Prostate gland (tissue), 2 donors: ENCODE measurements at regions not wholly inside any gene's neighbourhood (a gene's known extent, or its start where the extent isn't known, plus 50 kb on each side); places are given as distances from the start of the nearest gene placed in this dataset.

Source experiments
- DNase-seq: peaks from one replicate; pipeline ENCODE4 v3.0.0-alpha.2; 2019; ENCODE audit warnings: low spot score
- H3K27ac ChIP-seq, 2 donors: fragments of 200-600 bp; sonication (generic); 2 replicates each; pipeline ENCODE4 v1.5.1; 2017 to 2019
- H3K27me3 ChIP-seq: fragments of 200-600 bp; sonication (generic); replicated peaks from 2 replicates; pipeline ENCODE4 v1.5.1; 2019; ENCODE audit not compliant: insufficient read depth
- H3K36me3 ChIP-seq, 2 donors: fragments of 200-600 bp; sonication (generic); 1 replicate in 1 of 2; 2 replicates in 1 of 2; pipeline versions ENCODE4 v1.5.1 to v1.8.1; 2017 to 2019
- H3K4me1 ChIP-seq: fragments of 200-600 bp; sonication (generic); replicated peaks from 2 replicates; pipeline ENCODE4 v1.5.1; 2019
- H3K4me3 ChIP-seq, 2 donors: fragments of 200-600 bp; sonication (generic); 2 replicates each; pipeline ENCODE4 v1.5.1; 2017 to 2019
- H3K9me3 ChIP-seq: fragments of 200-600 bp; sonication (generic); 2 replicates; pipeline ENCODE4 v1.5.1; 2017
- POLR2A ChIP-seq: fragments of 450-650 bp; IDR thresholded peaks from one replicate; pipeline ENCODE4 v1.6.1; 2016; ENCODE audit warnings: antibody characterized with exemption, mild to moderate bottlenecking
- POLR2AphosphoS5 ChIP-seq: sonication (generic); formaldehyde crosslinking; IDR thresholded peaks from one replicate; pipeline ENCODE4 v1.6.1; 2017; ENCODE audit warnings: antibody characterized with exemption
- WGBS: methylation state at CpG from one replicate; pipeline ENCODE4 v1.1.5; 2018; 5-methylcytosine and 5-hydroxymethylcytosine counted together
- intact Hi-C: fragments of 100-400 bp; cut with DNase I; formaldehyde crosslinking; loops from one replicate; pipeline ENCODE4 v1.14.2; 2022
- TF ChIP-seq, protein P1 (sequence below), 4 experiments: fragments of 200-600 bp in 2 of 4; fragments of 450-650 bp in 2 of 4; sonication (generic) in 2 of 4; IDR thresholded peaks; 1 replicate in 3 of 4; 2 replicates in 1 of 4; pipeline ENCODE4 v1.5.1; 2016 to 2019; ENCODE audit warnings: antibody characterized with exemption in 4 of 4, mild to moderate bottlenecking in 2 of 4, moderate library complexity in 2 of 4

DNA sequence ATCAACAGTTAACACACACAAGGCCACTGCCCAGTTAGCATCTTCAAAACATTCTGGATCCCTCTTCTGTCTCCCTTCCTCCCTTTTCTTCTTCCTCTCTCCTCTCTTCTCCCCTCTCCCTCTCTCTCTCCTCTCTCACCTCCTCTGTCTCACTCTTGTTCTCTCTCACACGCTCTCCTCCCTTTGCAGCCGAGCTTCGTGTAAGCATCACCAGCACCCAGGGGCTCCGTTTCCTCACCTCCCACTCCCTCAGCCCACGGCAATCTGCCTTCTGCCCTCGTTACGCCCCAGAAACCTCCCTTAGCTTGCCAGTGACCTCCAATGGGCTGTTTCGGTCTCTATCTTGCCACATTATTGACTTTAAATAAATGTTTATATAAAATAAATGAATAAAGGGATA is 147.4 kb downstream of the TEX36 start:
- no peak overlapping the region for H3K27ac ChIP-seq
- no peaks in the 10 kb centered on the region for H3K36me3 ChIP-seq
- WGBS: 95% methylated on average over 8 of the region's 8 CpGs
- TF ChIP-seq, protein P1, sequence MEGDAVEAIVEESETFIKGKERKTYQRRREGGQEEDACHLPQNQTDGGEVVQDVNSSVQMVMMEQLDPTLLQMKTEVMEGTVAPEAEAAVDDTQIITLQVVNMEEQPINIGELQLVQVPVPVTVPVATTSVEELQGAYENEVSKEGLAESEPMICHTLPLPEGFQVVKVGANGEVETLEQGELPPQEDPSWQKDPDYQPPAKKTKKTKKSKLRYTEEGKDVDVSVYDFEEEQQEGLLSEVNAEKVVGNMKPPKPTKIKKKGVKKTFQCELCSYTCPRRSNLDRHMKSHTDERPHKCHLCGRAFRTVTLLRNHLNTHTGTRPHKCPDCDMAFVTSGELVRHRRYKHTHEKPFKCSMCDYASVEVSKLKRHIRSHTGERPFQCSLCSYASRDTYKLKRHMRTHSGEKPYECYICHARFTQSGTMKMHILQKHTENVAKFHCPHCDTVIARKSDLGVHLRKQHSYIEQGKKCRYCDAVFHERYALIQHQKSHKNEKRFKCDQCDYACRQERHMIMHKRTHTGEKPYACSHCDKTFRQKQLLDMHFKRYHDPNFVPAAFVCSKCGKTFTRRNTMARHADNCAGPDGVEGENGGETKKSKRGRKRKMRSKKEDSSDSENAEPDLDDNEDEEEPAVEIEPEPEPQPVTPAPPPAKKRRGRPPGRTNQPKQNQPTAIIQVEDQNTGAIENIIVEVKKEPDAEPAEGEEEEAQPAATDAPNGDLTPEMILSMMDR (IDR thresholded peaks at IDR 0.05): no peak
- no peak for TF ChIP-seq POLR2A
- no peak for TF ChIP-seq POLR2AphosphoS5
- no peaks in the 10 kb centered on the region for H3K27me3 ChIP-seq
- H3K9me3 ChIP-seq: no peaks in the 10 kb centered on the region
- H3K4me3 ChIP-seq: no peak overlapping the region
- intact Hi-C loops: no loop called here
- no peaks in the 10 kb centered on the region for H3K4me1 ChIP-seq
- DNase-seq: no peak

DNA sequence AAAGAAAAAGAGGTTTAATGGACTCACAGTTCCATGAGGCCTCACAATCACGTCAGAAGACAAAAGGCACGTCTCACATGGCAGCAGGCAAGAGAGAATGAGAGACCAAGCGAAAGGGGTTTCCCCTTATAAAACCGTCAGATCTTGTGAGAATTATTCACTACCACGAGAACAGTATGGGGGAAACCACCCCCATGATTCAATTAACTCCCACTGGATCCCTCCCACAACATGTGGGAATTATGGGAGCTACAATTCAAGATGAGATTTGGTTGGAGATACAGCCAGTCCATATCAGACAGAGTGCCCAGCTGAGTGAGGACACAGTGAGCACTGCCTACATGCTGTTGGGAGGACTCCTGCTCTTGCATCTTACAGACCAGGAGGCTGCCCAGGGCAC is 148.4 kb downstream of the TEX36 start:
- Histone ChIP-seq H3K27ac (no peak overlapping the region), H3K9me3 (no peaks in the 10 kb centered on the region), H3K4me3 (no peak overlapping the region), H3K4me1 (no peaks in the 10 kb centered on the region), H3K36me3 (no peaks in the 10 kb centered on the region), H3K27me3 (no peaks in the 10 kb centered on the region)
- WGBS: 63% methylated on average over 5 of the region's 5 CpGs
- no peak for DNase-seq
- intact Hi-C loops: no loop called here
- TF ChIP-seq, protein P1 (IDR thresholded peaks at IDR 0.05): no peak
- no peak for TF ChIP-seq POLR2AphosphoS5

DNA sequence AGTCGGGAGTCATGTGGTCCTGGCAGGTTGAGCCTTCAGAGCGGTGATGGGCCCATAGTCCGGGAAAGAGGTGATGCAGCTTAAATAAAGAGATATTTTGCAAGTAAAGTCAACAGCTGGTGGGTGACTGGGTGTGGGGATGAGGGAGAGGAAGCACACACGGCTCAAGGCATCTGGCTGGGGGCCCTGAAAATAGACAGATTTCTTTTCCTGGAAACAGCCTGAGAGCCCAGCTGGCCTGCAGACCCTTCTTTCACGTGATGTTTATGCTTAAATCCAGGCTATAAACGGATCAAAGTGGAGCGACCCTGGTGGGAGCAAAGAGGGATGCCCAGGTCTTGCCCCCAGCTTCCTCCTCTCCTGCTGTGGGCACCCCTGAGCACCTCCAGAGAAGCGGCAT is 149.1 kb downstream of the TEX36 start:
- Histone ChIP-seq H3K9me3 (no peaks in the 10 kb centered on the region), H3K36me3 (no peaks in the 10 kb centered on the region), H3K27ac (no peak overlapping the region), H3K4me1 (no peaks in the 10 kb centered on the region), H3K4me3 (no peak overlapping the region), H3K27me3 (no peaks in the 10 kb centered on the region)
- DNase-seq: no peak
- WGBS: 78% methylated on average over 8 of the region's 8 CpGs
- TF ChIP-seq, protein P1 (IDR thresholded peaks at IDR 0.05): no peak
- TF ChIP-seq POLR2A (no peak), POLR2AphosphoS5 (no peak)
- intact Hi-C loops: no loop called here

DNA sequence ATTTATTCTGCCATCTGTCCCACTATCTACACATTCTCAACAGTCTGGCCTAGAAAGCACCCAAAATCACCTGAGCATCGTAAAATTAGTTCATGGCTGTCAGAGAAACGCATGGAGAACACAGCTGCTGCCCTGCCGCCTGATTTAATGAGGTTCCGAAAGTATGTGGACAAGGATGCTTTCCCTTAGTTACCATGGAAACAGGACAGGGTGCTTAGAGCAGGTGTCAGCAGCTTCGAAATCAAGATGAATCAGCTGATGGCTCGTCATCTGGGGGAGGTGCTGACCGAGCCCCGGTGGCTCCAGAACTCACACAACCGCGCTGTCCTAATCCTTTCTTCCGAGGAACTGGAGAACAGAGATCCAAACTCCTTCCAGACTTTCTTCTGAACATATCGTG is 151.5 kb downstream of the TEX36 start:
- H3K4me3 ChIP-seq: no peak overlapping the region
- no peaks in the 10 kb centered on the region for H3K9me3 ChIP-seq
- TF ChIP-seq POLR2A (no peak), POLR2AphosphoS5 (no peak)
- TF ChIP-seq, protein P1 (IDR thresholded peaks at IDR 0.05): no peak
- no peaks in the 10 kb centered on the region for H3K27me3 ChIP-seq
- H3K36me3 ChIP-seq: no peaks in the 10 kb centered on the region
- no peak overlapping the region for H3K27ac ChIP-seq
- no peak for DNase-seq
- intact Hi-C loops: no loop called here
- no peaks in the 10 kb centered on the region for H3K4me1 ChIP-seq
- 20% methylated on average over 12 of the region's 12 CpGs for WGBS

DNA sequence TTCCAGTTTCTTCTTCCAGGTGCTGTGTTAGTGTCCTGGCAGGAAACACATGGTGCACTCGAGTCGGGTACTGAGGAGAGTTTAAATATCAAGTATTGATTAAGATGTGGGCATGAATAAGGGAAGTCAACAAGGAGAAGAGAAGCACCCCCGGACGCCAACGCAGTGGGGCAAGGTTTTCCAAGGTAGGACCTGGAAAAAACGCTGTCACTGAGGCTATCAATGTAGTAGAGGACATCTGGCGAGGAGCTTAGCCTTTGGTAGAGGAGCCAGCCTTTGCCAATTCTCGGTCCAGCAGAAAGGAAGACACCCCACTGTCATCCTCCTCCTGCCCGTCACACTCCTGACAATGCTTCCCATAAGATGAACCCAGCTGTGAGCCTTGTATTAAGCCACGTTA is 159.6 kb downstream of the TEX36 start:
- 85% methylated on average over 10 of the region's 10 CpGs for WGBS
- H3K4me1 ChIP-seq: no peaks in the 10 kb centered on the region
- TF ChIP-seq, protein P1 (IDR thresholded peaks at IDR 0.05): no peak
- no peak for TF ChIP-seq POLR2A
- no peak for TF ChIP-seq POLR2AphosphoS5
- H3K4me3 ChIP-seq: no peak overlapping the region
- no peaks in the 10 kb centered on the region for H3K27me3 ChIP-seq
- H3K36me3 ChIP-seq: no peaks in the 10 kb centered on the region
- H3K27ac ChIP-seq: no peak overlapping the region
- no peaks in the 10 kb centered on the region for H3K9me3 ChIP-seq
- intact Hi-C loops: no loop called here
- DNase-seq: no peak
